ENCODE measurements at regions not wholly inside any gene's neighbourhood (a gene's known extent, or its start where the extent isn't known, plus 50 kb on each side); places are given as distances from the start of the nearest gene placed in this dataset.

DNA sequence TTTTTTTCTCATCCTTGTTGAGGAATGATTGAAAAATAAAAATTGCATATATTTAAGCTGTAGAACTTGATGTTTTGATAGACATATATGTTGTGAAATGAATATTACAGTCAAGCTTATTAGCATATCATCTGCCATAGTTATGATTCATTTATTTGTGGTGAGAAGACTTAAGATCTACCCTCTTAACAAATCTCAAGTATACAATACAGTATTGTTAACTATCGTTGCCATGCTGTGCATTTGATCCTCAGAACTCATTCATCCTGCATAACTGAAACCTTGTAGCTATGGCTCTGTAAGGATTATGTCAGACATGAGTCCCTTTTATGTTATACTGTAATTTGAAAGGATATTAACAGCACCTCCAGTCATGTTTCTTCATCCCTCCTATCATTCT, 2045.3 kb downstream of the ARAP2 start:
- TF ChIP-seq TCF12 (IDR thresholded peaks at IDR 0.05; ENCODE audit: low read depth) (no peak), EP300 (IDR thresholded peaks at IDR 0.05; ENCODE audit: borderline replicate concordance) (no peak), YY1 (IDR thresholded peaks at IDR 0.05; ENCODE audit: low read depth) (no peak), CEBPB (IDR thresholded peaks at IDR 0.05) (no peak), TEAD4 (IDR thresholded peaks at IDR 0.05) (no peak), FOXM1 (IDR thresholded peaks at IDR 0.05; ENCODE audit: borderline replicate concordance, low read depth) (no peak), CREB1 (IDR thresholded peaks at IDR 0.05; ENCODE audit: low read depth) (no peak), NFIC (IDR thresholded peaks at IDR 0.05) (no peak), TAF1 (IDR thresholded peaks at IDR 0.05; ENCODE audit: low read depth) (no peak), MAX (IDR thresholded peaks at IDR 0.05) (no peak), EGR1 (IDR thresholded peaks at IDR 0.05) (no peak)
- TF ChIP-seq, protein P1, sequence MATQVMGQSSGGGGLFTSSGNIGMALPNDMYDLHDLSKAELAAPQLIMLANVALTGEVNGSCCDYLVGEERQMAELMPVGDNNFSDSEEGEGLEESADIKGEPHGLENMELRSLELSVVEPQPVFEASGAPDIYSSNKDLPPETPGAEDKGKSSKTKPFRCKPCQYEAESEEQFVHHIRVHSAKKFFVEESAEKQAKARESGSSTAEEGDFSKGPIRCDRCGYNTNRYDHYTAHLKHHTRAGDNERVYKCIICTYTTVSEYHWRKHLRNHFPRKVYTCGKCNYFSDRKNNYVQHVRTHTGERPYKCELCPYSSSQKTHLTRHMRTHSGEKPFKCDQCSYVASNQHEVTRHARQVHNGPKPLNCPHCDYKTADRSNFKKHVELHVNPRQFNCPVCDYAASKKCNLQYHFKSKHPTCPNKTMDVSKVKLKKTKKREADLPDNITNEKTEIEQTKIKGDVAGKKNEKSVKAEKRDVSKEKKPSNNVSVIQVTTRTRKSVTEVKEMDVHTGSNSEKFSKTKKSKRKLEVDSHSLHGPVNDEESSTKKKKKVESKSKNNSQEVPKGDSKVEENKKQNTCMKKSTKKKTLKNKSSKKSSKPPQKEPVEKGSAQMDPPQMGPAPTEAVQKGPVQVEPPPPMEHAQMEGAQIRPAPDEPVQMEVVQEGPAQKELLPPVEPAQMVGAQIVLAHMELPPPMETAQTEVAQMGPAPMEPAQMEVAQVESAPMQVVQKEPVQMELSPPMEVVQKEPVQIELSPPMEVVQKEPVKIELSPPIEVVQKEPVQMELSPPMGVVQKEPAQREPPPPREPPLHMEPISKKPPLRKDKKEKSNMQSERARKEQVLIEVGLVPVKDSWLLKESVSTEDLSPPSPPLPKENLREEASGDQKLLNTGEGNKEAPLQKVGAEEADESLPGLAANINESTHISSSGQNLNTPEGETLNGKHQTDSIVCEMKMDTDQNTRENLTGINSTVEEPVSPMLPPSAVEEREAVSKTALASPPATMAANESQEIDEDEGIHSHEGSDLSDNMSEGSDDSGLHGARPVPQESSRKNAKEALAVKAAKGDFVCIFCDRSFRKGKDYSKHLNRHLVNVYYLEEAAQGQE (IDR thresholded peaks at IDR 0.05; ENCODE audit: low read depth): no peak
